Keratinocyte (primary cell): ENCODE measurements at regions not wholly inside any gene's neighbourhood (a gene's known extent, or its start where the extent isn't known, plus 50 kb on each side); places are given as distances from the start of the nearest gene placed in this dataset.

ENCODE experiments used
- DNase-seq: peaks from one replicate; pipeline ENCODE4 v3.0.0-alpha.2; 2011; ENCODE audit warnings: low read depth, missing footprints, low spot score
- FAIRE-seq: peaks from 2 replicates; lab custom pipeline; 2011; peaks lifted over from hg19 to GRCh38; lab: Jason Lieb, UNC
- H2AFZ ChIP-seq: 2 replicates; pipeline ENCODE4 v1.6.0; 2012; ENCODE audit warnings: low read length, control low read depth, inconsistent platforms; ENCODE audit not compliant: control insufficient read depth
- H3K27ac ChIP-seq: 2 replicates; pipeline ENCODE4 v1.5.1; 2011; ENCODE audit warnings: low read length; ENCODE audit not compliant: control insufficient read depth, insufficient read depth
- H3K27me3 ChIP-seq: 3 replicates; pipeline ENCODE4 v1.6.0; 2011; ENCODE audit warnings: low read length; ENCODE audit not compliant: control insufficient read depth, insufficient read depth; ENCODE audit errors: extremely low read depth
- H3K36me3 ChIP-seq, 2 experiments: 2 replicates in 1 of 2; 3 replicates in 1 of 2; pipeline ENCODE4 v1.5.1; 2011; ENCODE audit warnings: low read length in 2 of 2, mild to moderate bottlenecking in 1 of 2; ENCODE audit not compliant: control insufficient read depth in 2 of 2, insufficient read depth in 2 of 2; ENCODE audit errors: extremely low read depth in 1 of 2
- H3K4me1 ChIP-seq: 3 replicates; pipeline ENCODE4 v1.5.1; 2011; ENCODE audit warnings: low read length; ENCODE audit not compliant: control insufficient read depth, insufficient read depth; ENCODE audit errors: extremely low read depth
- H3K4me2 ChIP-seq: 3 replicates; pipeline ENCODE4 v1.6.0; 2011; ENCODE audit warnings: low read depth, low read length; ENCODE audit not compliant: control insufficient read depth, insufficient read depth; ENCODE audit errors: extremely low read depth
- H3K4me3 ChIP-seq, 3 experiments: fragments of 200-600 bp in 1 of 3; sonication (generic) in 1 of 3; 2 replicates in 2 of 3; 3 replicates in 1 of 3; pipeline ENCODE4 v1.5.1; 2011 to 2016; ENCODE audit warnings: low read length in 3 of 3, mild to moderate bottlenecking in 3 of 3, control low read depth in 2 of 3, inconsistent platforms in 1 of 3, low read depth in 1 of 3, mixed read lengths in 1 of 3, mixed run types in 1 of 3, moderate library complexity in 1 of 3; ENCODE audit not compliant: control insufficient read depth in 2 of 3, insufficient read depth in 2 of 3; ENCODE audit errors: extremely low read depth in 1 of 3
- H3K79me2 ChIP-seq: 2 replicates; pipeline ENCODE4 v1.6.0; 2012; ENCODE audit warnings: low read length; ENCODE audit not compliant: control insufficient read depth, insufficient read depth
- H3K9ac ChIP-seq: 3 replicates; pipeline ENCODE4 v1.6.0; 2011; ENCODE audit warnings: low read length; ENCODE audit not compliant: control insufficient read depth, insufficient read depth; ENCODE audit errors: extremely low read depth
- H3K9me1 ChIP-seq: 3 replicates; pipeline ENCODE4 v1.6.0; 2011; ENCODE audit warnings: low read length; ENCODE audit not compliant: control insufficient read depth, insufficient read depth; ENCODE audit errors: extremely low read depth
- H3K9me3 ChIP-seq: 2 replicates; pipeline ENCODE4 v1.5.1; 2012; ENCODE audit warnings: low read depth, low read length; ENCODE audit not compliant: control insufficient read depth
- H4K20me1 ChIP-seq: 3 replicates; pipeline ENCODE4 v1.6.0; 2011; ENCODE audit warnings: low read length; ENCODE audit not compliant: control insufficient read depth, insufficient read depth; ENCODE audit errors: extremely low read depth
- EZH2 ChIP-seq: IDR thresholded peaks from one replicate; pipeline ENCODE4 v1.6.1; 2012; ENCODE audit warnings: inconsistent platforms, mild to moderate bottlenecking, low read length, moderate library complexity
- dilution Hi-C: fragments of 300-500 bp; cut with MboI; formaldehyde crosslinking; loops from one replicate; pipeline ENCODE4 v1.7.0; 2020; ENCODE audit warnings: low sequenced_read_pairs; ENCODE audit not compliant: extremely low pct_ligation_motif_present
- TF ChIP-seq, protein P1 (sequence below), 3 experiments: IDR thresholded peaks in 1 of 3; conservative IDR thresholded peaks in 1 of 3; optimal IDR thresholded peaks in 1 of 3; 2 replicates in 2 of 3; 3 replicates in 1 of 3; pipeline versions ENCODE3 to v1.5.1; 2011; ENCODE audit warnings: low read length in 3 of 3, mild to moderate bottlenecking in 3 of 3, moderate library complexity in 2 of 3, control low read depth in 1 of 3, inconsistent platforms in 1 of 3; ENCODE audit not compliant: insufficient read depth in 2 of 3; ENCODE audit errors: extremely low read depth in 1 of 3

DNA sequence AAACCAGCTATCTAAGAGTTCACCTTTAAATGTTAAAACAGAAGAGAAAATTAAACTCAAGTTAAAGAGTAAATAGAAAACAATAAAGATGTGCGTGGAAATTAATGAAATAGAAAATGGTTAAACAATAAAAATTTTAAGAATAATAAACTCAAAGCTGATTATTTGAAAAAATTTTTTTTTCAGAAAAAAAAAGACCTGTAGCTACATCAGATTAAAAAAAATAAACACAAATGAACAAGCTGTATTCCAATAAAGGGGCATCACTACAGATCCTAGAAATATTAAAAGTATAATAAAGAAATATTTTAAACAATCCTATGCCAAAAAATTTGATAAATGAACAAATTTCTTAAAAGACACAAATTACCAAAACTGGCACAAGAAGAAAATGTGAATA is 64.1 kb downstream of the DRD1 start:
- Histone ChIP-seq H3K9me3 (no peaks in the 10 kb centered on the region), H2AFZ (no peak overlapping the region), H4K20me1 (no peaks in the 10 kb centered on the region), H3K27ac (no peak overlapping the region), H3K79me2 (no peaks in the 10 kb centered on the region), H3K36me3 (no peaks in the 10 kb centered on the region), H3K9ac (no peak overlapping the region), H3K4me1 (peaks cover 19% of the 10 kb centered on the region), H3K4me2 (no peak overlapping the region), H3K4me3 (no peak overlapping the region), H3K9me1 (no peaks in the 10 kb centered on the region), H3K27me3 (no peaks in the 10 kb centered on the region)
- dilution Hi-C loops, result no loop called here
- TF ChIP-seq, protein P1, sequence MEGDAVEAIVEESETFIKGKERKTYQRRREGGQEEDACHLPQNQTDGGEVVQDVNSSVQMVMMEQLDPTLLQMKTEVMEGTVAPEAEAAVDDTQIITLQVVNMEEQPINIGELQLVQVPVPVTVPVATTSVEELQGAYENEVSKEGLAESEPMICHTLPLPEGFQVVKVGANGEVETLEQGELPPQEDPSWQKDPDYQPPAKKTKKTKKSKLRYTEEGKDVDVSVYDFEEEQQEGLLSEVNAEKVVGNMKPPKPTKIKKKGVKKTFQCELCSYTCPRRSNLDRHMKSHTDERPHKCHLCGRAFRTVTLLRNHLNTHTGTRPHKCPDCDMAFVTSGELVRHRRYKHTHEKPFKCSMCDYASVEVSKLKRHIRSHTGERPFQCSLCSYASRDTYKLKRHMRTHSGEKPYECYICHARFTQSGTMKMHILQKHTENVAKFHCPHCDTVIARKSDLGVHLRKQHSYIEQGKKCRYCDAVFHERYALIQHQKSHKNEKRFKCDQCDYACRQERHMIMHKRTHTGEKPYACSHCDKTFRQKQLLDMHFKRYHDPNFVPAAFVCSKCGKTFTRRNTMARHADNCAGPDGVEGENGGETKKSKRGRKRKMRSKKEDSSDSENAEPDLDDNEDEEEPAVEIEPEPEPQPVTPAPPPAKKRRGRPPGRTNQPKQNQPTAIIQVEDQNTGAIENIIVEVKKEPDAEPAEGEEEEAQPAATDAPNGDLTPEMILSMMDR (optimal IDR thresholded peaks at IDR 0.05 in 1 of 3, IDR thresholded peaks at IDR 0.05 in 1 of 3, conservative IDR thresholded peaks at IDR 0.05 in 1 of 3; ENCODE audit: extremely low read depth in 1 of 3, insufficient read depth in 2 of 3, low read length in 3 of 3), result no peak
- TF ChIP-seq EZH2, result no peak
- FAIRE-seq (no peak), DNase-seq (no peak)

DNA sequence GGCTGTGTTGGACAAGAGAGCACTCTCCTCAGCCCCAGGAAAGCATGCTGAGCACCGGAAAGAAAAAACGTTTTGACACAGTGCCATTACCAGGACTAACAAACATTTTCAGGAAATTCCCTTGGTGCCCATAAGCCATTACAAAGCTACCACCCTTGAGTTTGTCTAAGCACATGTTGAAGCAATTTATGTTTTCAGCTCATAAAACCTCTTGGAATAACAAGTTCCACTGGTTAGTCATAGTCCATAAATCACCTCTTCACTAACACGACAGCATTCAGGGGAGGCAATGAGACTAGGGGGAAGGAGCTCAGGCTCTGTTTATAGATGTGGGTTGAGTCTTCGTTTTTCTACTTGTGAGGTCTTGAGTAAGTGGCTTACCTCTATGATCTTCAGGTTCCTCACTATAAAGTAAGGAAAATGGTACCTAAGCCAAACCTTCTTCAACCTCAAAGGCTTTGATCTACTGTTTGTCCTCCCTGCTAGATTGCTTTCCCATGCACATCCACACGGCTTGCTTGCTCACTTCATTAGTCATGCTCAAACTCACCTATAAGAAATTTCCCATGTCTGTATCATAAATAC is 65.4 kb downstream of the DRD1 start:
- Histone ChIP-seq H3K9ac (no peak overlapping the region), H3K9me1 (no peaks in the 10 kb centered on the region), H4K20me1 (no peaks in the 10 kb centered on the region), H3K36me3 (no peaks in the 10 kb centered on the region), H3K9me3 (no peaks in the 10 kb centered on the region), H3K27me3 (no peaks in the 10 kb centered on the region), H3K4me3 (no peak overlapping the region), H3K79me2 (no peaks in the 10 kb centered on the region), H3K27ac (peak overlapping the region; percentile 78), H2AFZ (peak overlapping the region; percentile 72), H3K4me2 (peak overlapping the region; percentile 73), H3K4me1 (peaks cover 19% of the 10 kb centered on the region)
- dilution Hi-C loops, result no loop called here
- FAIRE-seq (peak; percentile 87), DNase-seq (peak; percentile 5)
- TF ChIP-seq, protein P1 (optimal IDR thresholded peaks at IDR 0.05 in 1 of 3, IDR thresholded peaks at IDR 0.05 in 1 of 3, conservative IDR thresholded peaks at IDR 0.05 in 1 of 3; ENCODE audit: extremely low read depth in 1 of 3, insufficient read depth in 2 of 3, low read length in 3 of 3), result no peak
- TF ChIP-seq EZH2, result no peak
